IPS-18a (cell line): ENCODE measurements at regions not wholly inside any gene's neighbourhood (a gene's known extent, or its start where the extent isn't known, plus 50 kb on each side); places are given as distances from the start of the nearest gene placed in this dataset.
"Not testable (repeated sequence)": the region's sequence is repeated elsewhere in the genome, so short reads cannot be mapped to it uniquely, and the experiment has no call there.

Source experiments
- H3K27ac ChIP-seq: one replicate; pipeline ENCODE4 v1.5.1; 2013; ENCODE audit warnings: low read length
- H3K27me3 ChIP-seq: one replicate; pipeline ENCODE4 v1.6.1; 2013; ENCODE audit warnings: mild to moderate bottlenecking, low read length; ENCODE audit not compliant: control insufficient read depth, insufficient read depth
- H3K36me3 ChIP-seq: one replicate; pipeline ENCODE4 v1.6.1; 2013; ENCODE audit warnings: low read depth, low read length; ENCODE audit not compliant: control insufficient read depth
- H3K4me1 ChIP-seq: one replicate; pipeline ENCODE4 v1.6.1; 2013; ENCODE audit warnings: low read depth, low read length; ENCODE audit not compliant: control insufficient read depth
- H3K4me3 ChIP-seq: one replicate; pipeline ENCODE4 v1.5.1; 2013; ENCODE audit warnings: low read length
- H3K9ac ChIP-seq: one replicate; pipeline ENCODE4 v1.6.1; 2013; ENCODE audit warnings: mild to moderate bottlenecking, low read length, moderate library complexity
- H3K9me3 ChIP-seq: one replicate; pipeline ENCODE4 v1.6.1; 2013; ENCODE audit warnings: low read depth, low read length; ENCODE audit not compliant: control insufficient read depth

- H3K36me3 ChIP-seq: no peaks in the 10 kb centered on the region
- H3K4me3 ChIP-seq: no peak overlapping the region
- H3K9ac ChIP-seq: no peak overlapping the region
- no peaks in the 10 kb centered on the region for H3K27me3 ChIP-seq
- no peaks in the 10 kb centered on the region for H3K4me1 ChIP-seq
- H3K9me3 ChIP-seq: peaks cover 8% of the 10 kb centered on the region
- H3K27ac ChIP-seq: no peak overlapping the region
Observed at GRCh38 chrX:964831-965416, 247.5 kb downstream of the CRLF2 start.

GRCh38 chrX:960821-961220 is 251.6 kb downstream of the CRLF2 start:
- peaks cover 10% of the 10 kb centered on the region for H3K9me3 ChIP-seq
- no peak overlapping the region for H3K4me3 ChIP-seq
- no peak overlapping the region for H3K9ac ChIP-seq
- H3K27ac ChIP-seq: no peak overlapping the region
- no peaks in the 10 kb centered on the region for H3K27me3 ChIP-seq
- no peaks in the 10 kb centered on the region for H3K36me3 ChIP-seq
- H3K4me1 ChIP-seq: no peaks in the 10 kb centered on the region

GRCh38 chrX:959595-959994 is 252.9 kb downstream of the CRLF2 start:
- no peak overlapping the region for H3K4me3 ChIP-seq
- H3K27me3 ChIP-seq: no peaks in the 10 kb centered on the region
- H3K27ac ChIP-seq: no peak overlapping the region
- no peaks in the 10 kb centered on the region for H3K4me1 ChIP-seq
- H3K36me3 ChIP-seq: no peaks in the 10 kb centered on the region
- H3K9ac ChIP-seq: no peak overlapping the region
- H3K9me3 ChIP-seq: peaks cover 17% of the 10 kb centered on the region

- not testable (repeated sequence) for H3K9ac ChIP-seq, H3K27me3 ChIP-seq, H3K4me1 ChIP-seq, H3K4me3 ChIP-seq, H3K9me3 ChIP-seq, H3K27ac ChIP-seq, H3K36me3 ChIP-seq
Observed at GRCh38 chrX:955168-955781, 257.2 kb downstream of the CRLF2 start.

GRCh38 chrX:953879-954482 is 258.5 kb downstream of the CRLF2 start:
- Histone ChIP-seq H3K9me3 (peaks cover 9% of the 10 kb centered on the region), H3K27ac (no peak overlapping the region), H3K36me3 (no peaks in the 10 kb centered on the region), H3K9ac (no peak overlapping the region), H3K4me1 (no peaks in the 10 kb centered on the region), H3K27me3 (no peaks in the 10 kb centered on the region), H3K4me3 (no peak overlapping the region)

GRCh38 chrX:952816-953215 is 259.6 kb downstream of the CRLF2 start:
- no peak overlapping the region for H3K4me3 ChIP-seq
- no peak overlapping the region for H3K9ac ChIP-seq
- no peak overlapping the region for H3K27ac ChIP-seq
- H3K9me3 ChIP-seq: peaks cover 9% of the 10 kb centered on the region
- no peaks in the 10 kb centered on the region for H3K27me3 ChIP-seq
- no peaks in the 10 kb centered on the region for H3K4me1 ChIP-seq
- no peaks in the 10 kb centered on the region for H3K36me3 ChIP-seq

GRCh38 chrX:947262-947661 is 265.2 kb downstream of the CRLF2 start:
- not testable (repeated sequence) for H3K36me3 ChIP-seq, H3K27me3 ChIP-seq, H3K9me3 ChIP-seq, H3K27ac ChIP-seq, H3K4me1 ChIP-seq, H3K9ac ChIP-seq, H3K4me3 ChIP-seq

GRCh38 chrX:943035-943434 is 269.4 kb downstream of the CRLF2 start:
- no peaks in the 10 kb centered on the region for H3K27me3 ChIP-seq
- no peak overlapping the region for H3K4me3 ChIP-seq
- no peaks in the 10 kb centered on the region for H3K36me3 ChIP-seq
- H3K4me1 ChIP-seq: no peaks in the 10 kb centered on the region
- no peaks in the 10 kb centered on the region for H3K9me3 ChIP-seq
- no peak overlapping the region for H3K27ac ChIP-seq
- no peak overlapping the region for H3K9ac ChIP-seq

- Histone ChIP-seq H3K27ac (no peak overlapping the region), H3K4me1 (no peaks in the 10 kb centered on the region), H3K9ac (no peak overlapping the region), H3K27me3 (no peaks in the 10 kb centered on the region), H3K36me3 (no peaks in the 10 kb centered on the region), H3K9me3 (no peaks in the 10 kb centered on the region), H3K4me3 (no peak overlapping the region)
Observed at GRCh38 chrX:940691-941090, 271.8 kb downstream of the CRLF2 start.

- no peak overlapping the region for H3K27ac ChIP-seq
- H3K4me3 ChIP-seq: no peak overlapping the region
- no peaks in the 10 kb centered on the region for H3K4me1 ChIP-seq
- no peaks in the 10 kb centered on the region for H3K36me3 ChIP-seq
- H3K9ac ChIP-seq: no peak overlapping the region
- no peaks in the 10 kb centered on the region for H3K27me3 ChIP-seq
- peaks cover 3% of the 10 kb centered on the region for H3K9me3 ChIP-seq
Observed at GRCh38 chrX:936979-937769, 275.3 kb downstream of the CRLF2 start.

- Histone ChIP-seq H3K4me1 (no peaks in the 10 kb centered on the region), H3K36me3 (no peaks in the 10 kb centered on the region), H3K4me3 (no peak overlapping the region), H3K27me3 (no peaks in the 10 kb centered on the region), H3K9ac (no peak overlapping the region), H3K9me3 (peaks cover 3% of the 10 kb centered on the region), H3K27ac (no peak overlapping the region)
Observed at GRCh38 chrX:933611-934010, 278.8 kb downstream of the CRLF2 start.
